SH-SY5Y (cell line): ENCODE measurements at regions not wholly inside any gene's neighbourhood (a gene's known extent, or its start where the extent isn't known, plus 50 kb on each side); places are given as distances from the start of the nearest gene placed in this dataset.

Experiments used
- GATA2 ChIP-seq: IDR thresholded peaks from 2 replicates; pipeline ENCODE4 v1.6.1; 2011; ENCODE audit warnings: mild to moderate bottlenecking, low read depth, low read length
- GATA3 ChIP-seq: IDR thresholded peaks from 2 replicates; pipeline ENCODE4 v1.6.1; 2011; ENCODE audit warnings: low read depth, mild to moderate bottlenecking, low read length, moderate library complexity

GRCh38 chr5:39624890-39625289 is 200.1 kb upstream of the DAB2 start:
- TF ChIP-seq GATA2 (no peak), GATA3 (no peak)

- TF ChIP-seq GATA2 = no peak
- TF ChIP-seq GATA3 = no peak
Observed at GRCh38 chr5:39624268-39624886, 199.6 kb upstream of the DAB2 start.

- TF ChIP-seq GATA3 (no peak), GATA2 (no peak)
Observed at GRCh38 chr5:39623291-39623865, 198.6 kb upstream of the DAB2 start.

- TF ChIP-seq GATA3 (no peak), GATA2 (no peak)
Observed at GRCh38 chr5:39622281-39622680, 197.5 kb upstream of the DAB2 start.

- TF ChIP-seq GATA2 = no peak
- TF ChIP-seq GATA3 = no peak
Observed at GRCh38 chr5:39619168-39619818, 194.5 kb upstream of the DAB2 start.

GRCh38 chr5:39618391-39618790 is 193.6 kb upstream of the DAB2 start:
- TF ChIP-seq GATA2 = no peak
- no peak for TF ChIP-seq GATA3

GRCh38 chr5:39616131-39616530 is 191.4 kb upstream of the DAB2 start:
- TF ChIP-seq GATA3 (no peak), GATA2 (no peak)

GRCh38 chr5:39608024-39608423 is 183.2 kb upstream of the DAB2 start:
- TF ChIP-seq GATA3 (no peak), GATA2 (no peak)

- TF ChIP-seq GATA2 (no peak), GATA3 (no peak)
Observed at GRCh38 chr5:39606591-39606990, 181.8 kb upstream of the DAB2 start.

GRCh38 chr5:39605588-39606575 is 181.1 kb upstream of the DAB2 start:
- no peak for TF ChIP-seq GATA3
- no peak for TF ChIP-seq GATA2

GRCh38 chr5:39605145-39605544 is 180.4 kb upstream of the DAB2 start:
- TF ChIP-seq GATA3 = no peak

- TF ChIP-seq GATA3 = no peak
- no peak for TF ChIP-seq GATA2
Observed at GRCh38 chr5:39604491-39604890, 179.7 kb upstream of the DAB2 start.

- TF ChIP-seq GATA2 = no peak
- no peak for TF ChIP-seq GATA3
Observed at GRCh38 chr5:39599721-39600431, 175.1 kb upstream of the DAB2 start.
